Muscle of back (tissue), 3 donors: ENCODE measurements at regions not wholly inside any gene's neighbourhood (a gene's known extent, or its start where the extent isn't known, plus 50 kb on each side); places are given as distances from the start of the nearest gene placed in this dataset.
A peak's percentile ranks its signal among the peaks of the same experiment; 100 is the strongest.

ENCODE experiments used
- DNase-seq, 3 donors: peaks; one replicate each; pipeline versions ENCODE4 v3.0.0 to v3.0.0-alpha.2; 2013

GRCh38 chr6:19736066-19736465 lies 101.1 kb upstream of the ID4 start:
- no peak for DNase-seq

- no peak for DNase-seq
These were observed 99.2 kb upstream of the ID4 start for GRCh38 chr6:19738010-19738409.

- DNase-seq = no peak
These were observed 87.4 kb upstream of the ID4 start for GRCh38 chr6:19749722-19750121.

- DNase-seq = no peak
These were observed 84.4 kb upstream of the ID4 start for GRCh38 chr6:19752746-19753145.

GRCh38 chr6:19753826-19754225 lies 83.3 kb upstream of the ID4 start:
- DNase-seq = no peak

- no peak for DNase-seq
These were observed 82.5 kb upstream of the ID4 start for GRCh38 chr6:19754686-19755085.

- peak in 1 of 3 donors; percentile 29 for DNase-seq
These were observed 82.0 kb upstream of the ID4 start for GRCh38 chr6:19755181-19755580.

GRCh38 chr6:19757036-19757435 lies 80.1 kb upstream of the ID4 start:
- peak in 1 of 3 donors; percentile 26 for DNase-seq

GRCh38 chr6:19759117-19759880 lies 77.9 kb upstream of the ID4 start:
- DNase-seq = peak in 1 of 3 donors; percentile 70

- no peak for DNase-seq
These were observed 76.0 kb upstream of the ID4 start for GRCh38 chr6:19761121-19761520.

- peak in 1 of 3 donors; percentile 29 for DNase-seq
These were observed 65.3 kb upstream of the ID4 start for GRCh38 chr6:19771753-19772336.

GRCh38 chr6:19772891-19773290 lies 64.3 kb upstream of the ID4 start:
- no peak for DNase-seq

- DNase-seq = no peak
These were observed 55.9 kb upstream of the ID4 start for GRCh38 chr6:19781269-19781668.

GRCh38 chr6:19782588-19782987 lies 54.6 kb upstream of the ID4 start:
- DNase-seq = no peak
